Endothelial cell of umbilical vein (primary cell): ENCODE measurements at regions not wholly inside any gene's neighbourhood (a gene's known extent, or its start where the extent isn't known, plus 50 kb on each side); places are given as distances from the start of the nearest gene placed in this dataset.

Source experiments
- BruUV-seq: library from RNA; stranded (reverse); fragments of 400-500 nt; replicated peaks from 2 replicates; lab custom pipeline; 2021; lab: Mats Ljungman, UMichigan
- CTCF ChIA-PET: fragments of 300-600, 350-600 bp; sonication (Branson Sonifier 250); formaldehyde crosslinking; loops from one replicate; lab custom pipeline; 2021; ENCODE audit warnings: antibody characterized with exemption, inconsistent platforms; lab: Charles Lee
- POLR2A ChIA-PET: fragments of 300-600, 350-600 bp; sonication (Branson Sonifier 250); formaldehyde crosslinking; loops from one replicate; lab custom pipeline; 2021; ENCODE audit warnings: antibody characterized with exemption, inconsistent platforms; lab: Charles Lee
- DNase-seq: peaks from one replicate; pipeline ENCODE4 v3.0.0-alpha.2; 2011; ENCODE audit warnings: low read depth, low spot score
- FAIRE-seq: peaks from 2 replicates; lab custom pipeline; 2011; peaks lifted over from hg19 to GRCh38; lab: Jason Lieb, UNC
- H2AFZ ChIP-seq: 2 replicates; pipeline ENCODE4 v1.6.0; 2012; ENCODE audit warnings: low read depth, low read length, control low read depth, inconsistent platforms
- H3K27ac ChIP-seq: 2 replicates; pipeline ENCODE4 v1.5.1; 2011; ENCODE audit warnings: low read depth, mild to moderate bottlenecking, control low read depth, low read length, moderate library complexity; ENCODE audit not compliant: insufficient read depth
- H3K27me3 ChIP-seq, 2 experiments: 2 replicates each; pipeline versions ENCODE4 v1.6.0 to v1.6.1; 2011; ENCODE audit warnings: low read length in 2 of 2, mixed read lengths in 1 of 2; ENCODE audit not compliant: control insufficient read depth in 2 of 2, insufficient read depth in 2 of 2
- H3K36me3 ChIP-seq, 2 experiments: 2 replicates in 1 of 2; 3 replicates in 1 of 2; pipeline ENCODE4 v1.5.1; 2011; ENCODE audit warnings: low read length in 2 of 2, mild to moderate bottlenecking in 1 of 2, moderate library complexity in 1 of 2; ENCODE audit not compliant: control insufficient read depth in 2 of 2, insufficient read depth in 2 of 2; ENCODE audit errors: extremely low read depth in 1 of 2
- H3K4me1 ChIP-seq: 3 replicates; pipeline ENCODE4 v1.5.1; 2011; ENCODE audit warnings: mild to moderate bottlenecking, low read length; ENCODE audit not compliant: control insufficient read depth, insufficient read depth; ENCODE audit errors: extremely low read depth
- H3K4me2 ChIP-seq: 2 replicates; pipeline ENCODE4 v1.6.1; 2011; ENCODE audit warnings: low read length, control low read depth, mixed read lengths; ENCODE audit not compliant: insufficient read depth
- H3K4me3 ChIP-seq, 3 experiments: fragments of 200-600 bp in 1 of 3; sonication (generic), shearing (Covaris generic) in 1 of 3; replicated peaks in 1 of 3; 2 replicates each; pipeline ENCODE4 v1.5.1; 2011 to 2016; ENCODE audit warnings: control low read depth in 3 of 3, low read length in 3 of 3, mild to moderate bottlenecking in 2 of 3, inconsistent platforms in 1 of 3, low read depth in 1 of 3, moderate library complexity in 1 of 3; ENCODE audit not compliant: insufficient read depth in 1 of 3
- H3K79me2 ChIP-seq: 2 replicates; pipeline ENCODE4 v1.6.0; 2012; ENCODE audit warnings: low read length, inconsistent platforms; ENCODE audit not compliant: control insufficient read depth, insufficient read depth
- H3K9ac ChIP-seq: replicated peaks from 2 replicates; pipeline ENCODE3; 2011; ENCODE audit warnings: low read length, control low read depth; ENCODE audit not compliant: insufficient read depth; ENCODE audit errors: extremely low read depth
- H3K9me1 ChIP-seq: replicated peaks from 3 replicates; pipeline ENCODE4 v1.6.0; 2011; ENCODE audit warnings: mild to moderate bottlenecking, low read length; ENCODE audit not compliant: control insufficient read depth, insufficient read depth; ENCODE audit errors: extremely low read depth
- H3K9me3 ChIP-seq: replicated peaks from 2 replicates; pipeline ENCODE4 v1.5.1; 2012; ENCODE audit warnings: low read length, inconsistent platforms; ENCODE audit not compliant: control insufficient read depth, insufficient read depth
- H4K20me1 ChIP-seq: replicated peaks from 2 replicates; pipeline ENCODE3; 2011; ENCODE audit warnings: mild to moderate bottlenecking, low read length; ENCODE audit not compliant: control insufficient read depth, insufficient read depth; ENCODE audit errors: extremely low read depth
- EZH2 ChIP-seq: IDR thresholded peaks from 2 replicates; pipeline ENCODE4 v1.6.1; 2012; ENCODE audit warnings: borderline replicate concordance, low read depth, mild to moderate bottlenecking, moderate library complexity, low read length, inconsistent platforms; ENCODE audit not compliant: severe bottlenecking
- FOS ChIP-seq: IDR thresholded peaks from 2 replicates; pipeline ENCODE4 v1.6.1; 2011; ENCODE audit warnings: mild to moderate bottlenecking, low read length, moderate library complexity, borderline replicate concordance; ENCODE audit not compliant: insufficient read depth
- GATA2 ChIP-seq: IDR thresholded peaks from 2 replicates; pipeline ENCODE4 v1.7.0; 2011; ENCODE audit warnings: low read depth, mild to moderate bottlenecking, moderate library complexity, mixed read lengths, low read length; ENCODE audit not compliant: insufficient read length, insufficient read depth
- JUN ChIP-seq: IDR thresholded peaks from 2 replicates; pipeline ENCODE4 v1.6.1; 2011; ENCODE audit warnings: borderline replicate concordance, low read depth; ENCODE audit not compliant: insufficient read length, insufficient read depth
- MYC ChIP-seq: IDR thresholded peaks from one replicate; pipeline ENCODE4 v1.6.1; 2011; ENCODE audit warnings: mild to moderate bottlenecking, low read depth, low read length
- POLR2A ChIP-seq: IDR thresholded peaks from 2 replicates; pipeline ENCODE4 v1.6.1; 2012; ENCODE audit warnings: low read depth, mild to moderate bottlenecking, control low read depth, low read length
- POLR2AphosphoS5 ChIP-seq: IDR thresholded peaks from 2 replicates; pipeline ENCODE4 v1.6.1; 2012; ENCODE audit warnings: low read depth, mild to moderate bottlenecking, control low read depth, low read length, moderate library complexity; ENCODE audit not compliant: insufficient read depth
- dilution Hi-C: fragments of 300-500 bp; cut with MboI; formaldehyde crosslinking; loops from one replicate; pipeline ENCODE4 v1.15.0; 2019; ENCODE audit warnings: low sequenced_read_pairs; ENCODE audit not compliant: extremely low pct_ligation_motif_present
- intact Hi-C: fragments of 100-400 bp; cut with micrococcal nuclease; formaldehyde crosslinking; loops from one replicate; pipeline ENCODE4 v1.10.0; 2022
- TF ChIP-seq, protein P1 (sequence below): IDR thresholded peaks from 2 replicates; pipeline ENCODE4 v1.6.1; 2011; ENCODE audit not compliant: insufficient read depth, insufficient read length
- TF ChIP-seq, protein P2 (sequence below), 2 donors: IDR thresholded peaks; 1 replicate in 1 of 2; 2 replicates in 1 of 2; pipeline ENCODE4 v1.5.1; 2011; ENCODE audit warnings: low read length in 2 of 2, mild to moderate bottlenecking in 2 of 2, moderate library complexity in 2 of 2, control low read depth in 1 of 2, inconsistent platforms in 1 of 2, low read depth in 1 of 2; ENCODE audit not compliant: insufficient read depth in 1 of 2; ENCODE audit errors: extremely low read depth in 1 of 2

DNA sequence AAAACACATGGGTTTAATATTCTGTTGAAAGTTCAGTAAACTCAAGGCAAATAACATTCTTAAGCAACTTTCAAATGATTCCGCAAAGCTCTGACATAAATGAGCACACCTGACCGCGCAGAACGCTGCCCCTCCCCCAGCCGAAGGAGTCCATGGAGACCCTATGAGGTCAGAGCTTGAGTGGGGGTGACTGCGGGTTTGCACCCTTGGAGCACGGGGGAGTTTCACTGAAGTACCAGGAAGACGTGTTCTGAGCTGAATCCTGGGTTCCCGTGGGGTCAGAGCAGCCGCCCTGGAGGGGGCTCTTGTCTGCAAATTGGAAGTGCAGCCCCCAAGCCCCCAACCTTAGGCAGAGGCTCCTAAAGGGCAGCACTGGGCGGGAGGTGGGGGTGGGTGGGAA, 324.1 kb upstream of the SFSWAP start:
- no peaks in the 10 kb centered on the region for H3K79me2 ChIP-seq
- H3K27ac ChIP-seq = no peak overlapping the region
- ChIA-PET POLR2A (no interaction called here), CTCF (no interaction called here)
- H2AFZ ChIP-seq = no peak overlapping the region
- H3K9me3 ChIP-seq = no peaks in the 10 kb centered on the region
- FAIRE-seq (no peak), DNase-seq (no peak)
- H3K9ac ChIP-seq = no peak overlapping the region
- intact Hi-C loops = no loop called here
- no peaks in the 10 kb centered on the region for H3K36me3 ChIP-seq
- no peaks in the 10 kb centered on the region for H3K4me1 ChIP-seq
- no peak for TF ChIP-seq MYC
- TF ChIP-seq FOS = no peak
- TF ChIP-seq GATA2 = no peak
- TF ChIP-seq, protein P1, sequence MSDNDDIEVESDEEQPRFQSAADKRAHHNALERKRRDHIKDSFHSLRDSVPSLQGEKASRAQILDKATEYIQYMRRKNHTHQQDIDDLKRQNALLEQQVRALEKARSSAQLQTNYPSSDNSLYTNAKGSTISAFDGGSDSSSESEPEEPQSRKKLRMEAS = no peak
- no peak for TF ChIP-seq JUN
- TF ChIP-seq POLR2A = no peak
- TF ChIP-seq, protein P2, sequence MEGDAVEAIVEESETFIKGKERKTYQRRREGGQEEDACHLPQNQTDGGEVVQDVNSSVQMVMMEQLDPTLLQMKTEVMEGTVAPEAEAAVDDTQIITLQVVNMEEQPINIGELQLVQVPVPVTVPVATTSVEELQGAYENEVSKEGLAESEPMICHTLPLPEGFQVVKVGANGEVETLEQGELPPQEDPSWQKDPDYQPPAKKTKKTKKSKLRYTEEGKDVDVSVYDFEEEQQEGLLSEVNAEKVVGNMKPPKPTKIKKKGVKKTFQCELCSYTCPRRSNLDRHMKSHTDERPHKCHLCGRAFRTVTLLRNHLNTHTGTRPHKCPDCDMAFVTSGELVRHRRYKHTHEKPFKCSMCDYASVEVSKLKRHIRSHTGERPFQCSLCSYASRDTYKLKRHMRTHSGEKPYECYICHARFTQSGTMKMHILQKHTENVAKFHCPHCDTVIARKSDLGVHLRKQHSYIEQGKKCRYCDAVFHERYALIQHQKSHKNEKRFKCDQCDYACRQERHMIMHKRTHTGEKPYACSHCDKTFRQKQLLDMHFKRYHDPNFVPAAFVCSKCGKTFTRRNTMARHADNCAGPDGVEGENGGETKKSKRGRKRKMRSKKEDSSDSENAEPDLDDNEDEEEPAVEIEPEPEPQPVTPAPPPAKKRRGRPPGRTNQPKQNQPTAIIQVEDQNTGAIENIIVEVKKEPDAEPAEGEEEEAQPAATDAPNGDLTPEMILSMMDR (IDR thresholded peaks at IDR 0.05; ENCODE audit: extremely low read depth in 1 of 2, insufficient read depth in 1 of 2, low read depth in 1 of 2, low read length in 2 of 2) = no peak
- no peak for TF ChIP-seq EZH2
- TF ChIP-seq POLR2AphosphoS5 = no peak
- H3K4me3 ChIP-seq = no peak overlapping the region
- no TSS peak for BruUV-seq
- no peaks in the 10 kb centered on the region for H3K9me1 ChIP-seq
- no peaks in the 10 kb centered on the region for H4K20me1 ChIP-seq
- no peak overlapping the region for H3K4me2 ChIP-seq
- H3K27me3 ChIP-seq = no peaks in the 10 kb centered on the region
- dilution Hi-C loops = no loop called here
